SK-N-SH (cell line): ENCODE measurements at regions not wholly inside any gene's neighbourhood (a gene's known extent, or its start where the extent isn't known, plus 50 kb on each side); places are given as distances from the start of the nearest gene placed in this dataset.

Source experiments
- CTCF ChIP-seq: fragments of 200-600 bp; sonication (generic); IDR thresholded peaks from 2 replicates; pipeline ENCODE4 v1.6.1; 2017; ENCODE audit warnings: antibody characterized with exemption, mild to moderate bottlenecking, moderate library complexity
- EZH2phosphoT487 ChIP-seq: fragments of 200-600 bp; sonication (generic); IDR thresholded peaks from 2 replicates; pipeline ENCODE4 v1.6.1; 2017; ENCODE audit warnings: low read depth, mixed run types, mild to moderate bottlenecking, antibody characterized with exemption, moderate library complexity, borderline replicate concordance
- POLR2AphosphoS5 ChIP-seq: IDR thresholded peaks from 2 replicates; pipeline ENCODE4 v1.6.1; 2012; ENCODE audit warnings: low read depth, low read length
- REST ChIP-seq: IDR thresholded peaks from 2 replicates; pipeline ENCODE4 v1.6.1; 2012; ENCODE audit warnings: mild to moderate bottlenecking, low read depth, low read length, moderate library complexity
- TEAD4 ChIP-seq: IDR thresholded peaks from 2 replicates; pipeline ENCODE4 v1.4.0; 2012; ENCODE audit warnings: mild to moderate bottlenecking, borderline replicate concordance; ENCODE audit not compliant: insufficient read depth
- USF2 ChIP-seq: fragments of 150-350 bp; IDR thresholded peaks from 2 replicates; pipeline ENCODE4 v1.6.1; 2017; ENCODE audit warnings: antibody characterized with exemption, low read length, low read depth, borderline replicate concordance

- TF ChIP-seq POLR2AphosphoS5 = no peak
- TF ChIP-seq USF2 = no peak
- TF ChIP-seq REST = no peak
- TF ChIP-seq EZH2phosphoT487 = no peak
- no peak for TF ChIP-seq TEAD4
- no peak for TF ChIP-seq CTCF
These were observed 165.3 kb downstream of the LTN1 start for GRCh38 chr21:28827422-28827821.
